ENCODE measurements at regions not wholly inside any gene's neighbourhood (a gene's known extent, or its start where the extent isn't known, plus 50 kb on each side); places are given as distances from the start of the nearest gene placed in this dataset.
"Not testable (repeated sequence)": the region's sequence is repeated elsewhere in the genome, so short reads cannot be mapped to it uniquely, and the experiment has no call there.

DNA sequence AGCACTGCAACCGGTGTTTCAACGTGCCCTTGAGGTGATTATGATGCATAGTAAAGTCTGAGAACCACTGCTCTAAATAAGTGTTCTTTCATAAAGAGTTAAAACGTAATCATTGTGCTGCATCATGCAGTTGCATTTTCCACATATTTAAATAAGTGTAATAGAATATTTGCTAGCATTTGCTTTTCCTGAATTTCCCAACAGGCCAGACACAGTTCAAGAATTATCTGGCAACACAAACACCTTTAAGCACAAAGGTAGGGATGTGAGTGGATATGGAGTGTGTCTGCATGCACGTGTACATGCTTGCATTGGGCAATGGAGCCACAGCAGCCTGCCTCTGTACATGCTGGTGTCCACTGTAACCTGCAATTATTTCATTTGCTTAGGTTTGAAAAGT lies 193.6 kb upstream of the PIK3R1 start:
- Mint-ChIP-seq H3K4me3 (no peak overlapping the region), H3K4me1 (peaks cover 2% of the 10 kb centered on the region), H3K27me3 (ENCODE audit: insufficient read depth, low read depth) (peaks cover under 1% of the 10 kb centered on the region), H3K27ac (no peak overlapping the region), H3K36me3 (peaks cover 2% of the 10 kb centered on the region), H3K9me3 (peaks cover 13% of the 10 kb centered on the region)
- H2AFZ ChIP-seq (replicated peaks) = no peak overlapping the region
- DNase-seq (ENCODE audit: low spot score) = no peak
- H3K27me3 ChIP-seq = no peaks in the 10 kb centered on the region
- H3F3A ChIP-seq (ENCODE audit: low read depth) = no peaks in the 10 kb centered on the region
- H3K4me1 ChIP-seq = peaks cover 6% of the 10 kb centered on the region
- H3K4me3 ChIP-seq = no peak overlapping the region
- H3K9me3 ChIP-seq (ENCODE audit: low read depth) = no peaks in the 10 kb centered on the region
- no peaks in the 10 kb centered on the region for H3K79me2 ChIP-seq (ENCODE audit: low read depth)
- TF ChIP-seq EZH2phosphoT487 (IDR thresholded peaks at IDR 0.05) (no peak), EZH2 (IDR thresholded peaks at IDR 0.05) (no peak)
- TF ChIP-seq, protein P1, sequence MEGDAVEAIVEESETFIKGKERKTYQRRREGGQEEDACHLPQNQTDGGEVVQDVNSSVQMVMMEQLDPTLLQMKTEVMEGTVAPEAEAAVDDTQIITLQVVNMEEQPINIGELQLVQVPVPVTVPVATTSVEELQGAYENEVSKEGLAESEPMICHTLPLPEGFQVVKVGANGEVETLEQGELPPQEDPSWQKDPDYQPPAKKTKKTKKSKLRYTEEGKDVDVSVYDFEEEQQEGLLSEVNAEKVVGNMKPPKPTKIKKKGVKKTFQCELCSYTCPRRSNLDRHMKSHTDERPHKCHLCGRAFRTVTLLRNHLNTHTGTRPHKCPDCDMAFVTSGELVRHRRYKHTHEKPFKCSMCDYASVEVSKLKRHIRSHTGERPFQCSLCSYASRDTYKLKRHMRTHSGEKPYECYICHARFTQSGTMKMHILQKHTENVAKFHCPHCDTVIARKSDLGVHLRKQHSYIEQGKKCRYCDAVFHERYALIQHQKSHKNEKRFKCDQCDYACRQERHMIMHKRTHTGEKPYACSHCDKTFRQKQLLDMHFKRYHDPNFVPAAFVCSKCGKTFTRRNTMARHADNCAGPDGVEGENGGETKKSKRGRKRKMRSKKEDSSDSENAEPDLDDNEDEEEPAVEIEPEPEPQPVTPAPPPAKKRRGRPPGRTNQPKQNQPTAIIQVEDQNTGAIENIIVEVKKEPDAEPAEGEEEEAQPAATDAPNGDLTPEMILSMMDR (IDR thresholded peaks at IDR 0.05) = no peak
- H3K27ac ChIP-seq = no peak overlapping the region
- H3K36me3 ChIP-seq = no peaks in the 10 kb centered on the region
- H3K9ac ChIP-seq = no peak overlapping the region
- H4K20me1 ChIP-seq (ENCODE audit: low read depth) = no peaks in the 10 kb centered on the region
- no peak overlapping the region for H3K4me2 ChIP-seq

DNA sequence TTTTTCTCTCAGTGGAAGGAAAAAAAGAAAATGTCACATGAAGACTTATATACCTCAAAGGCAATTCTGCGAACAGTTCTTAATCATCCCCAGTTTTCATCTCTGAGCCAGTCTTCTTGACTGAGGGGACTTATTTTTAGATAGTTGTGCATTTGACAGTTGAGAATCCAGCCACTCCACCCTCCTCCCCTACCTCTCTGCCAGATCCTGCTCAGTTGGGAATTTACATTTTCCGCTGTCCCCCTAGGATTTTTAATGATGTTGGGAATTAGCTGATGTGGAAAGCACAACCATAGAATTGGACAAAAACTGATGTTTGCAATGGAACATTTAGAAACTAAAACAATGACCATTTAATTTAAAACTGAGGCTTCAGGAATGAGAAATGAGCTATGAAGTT lies 194.3 kb upstream of the PIK3R1 start:
- no peaks in the 10 kb centered on the region for H3K9me3 ChIP-seq (ENCODE audit: low read depth)
- H3K36me3 Mint-ChIP-seq = peaks cover 2% of the 10 kb centered on the region

DNA sequence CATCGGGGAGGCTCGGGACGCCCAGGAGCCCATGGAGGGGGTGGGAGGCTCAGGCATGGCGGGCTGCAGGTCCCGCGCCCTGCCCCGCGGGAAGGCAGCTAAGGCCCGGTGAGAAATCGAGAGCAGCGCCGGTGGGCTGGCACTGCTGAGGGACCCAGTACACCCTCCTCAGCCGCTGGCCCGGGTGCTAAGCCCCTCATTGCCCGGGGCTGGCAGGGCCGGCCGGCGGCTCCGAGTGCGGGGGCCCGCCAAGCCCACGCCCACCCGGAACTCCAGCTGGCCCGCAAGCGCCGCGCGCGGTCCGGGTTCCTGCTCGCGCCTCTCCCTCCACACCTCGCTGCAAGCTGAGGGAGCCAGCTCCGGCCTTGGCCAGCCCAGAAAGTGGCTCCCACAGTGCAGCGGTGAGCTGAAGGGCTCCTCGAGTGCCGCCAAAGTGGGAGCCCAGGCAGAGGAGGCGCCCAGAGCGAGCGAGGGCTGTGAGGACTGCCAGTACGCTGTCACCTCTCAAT lies 195.0 kb upstream of the PIK3R1 start:
- H3K4me1 Mint-ChIP-seq; H3K79me2 ChIP-seq (ENCODE audit: low read depth); H3K4me1 ChIP-seq; H2AFZ ChIP-seq (replicated peaks); H3K4me3 ChIP-seq; H3K4me3 Mint-ChIP-seq; H3K27me3 Mint-ChIP-seq (ENCODE audit: insufficient read depth, low read depth); H3K36me3 Mint-ChIP-seq; H3K27me3 ChIP-seq; H3K9ac ChIP-seq; H3K36me3 ChIP-seq; H4K20me1 ChIP-seq (ENCODE audit: low read depth); H3K4me2 ChIP-seq; H3K9me3 ChIP-seq (ENCODE audit: low read depth); H3K27ac Mint-ChIP-seq; H3K27ac ChIP-seq; H3F3A ChIP-seq (ENCODE audit: low read depth); DNase-seq (ENCODE audit: low spot score): not testable (repeated sequence)
- H3K9me3 Mint-ChIP-seq = peaks cover 11% of the 10 kb centered on the region

More for the DNA sequence above, 194.3 kb upstream of the PIK3R1 start:
- Mint-ChIP-seq H3K4me3 (no peak overlapping the region), H3K9me3 (peaks cover 13% of the 10 kb centered on the region), H3K4me1 (peaks cover 2% of the 10 kb centered on the region), H3K27me3 (ENCODE audit: insufficient read depth, low read depth) (peaks cover 5% of the 10 kb centered on the region), H3K27ac (no peak overlapping the region)
- Histone ChIP-seq H3K4me3 (no peak overlapping the region), H3K79me2 (ENCODE audit: low read depth) (no peaks in the 10 kb centered on the region), H3K27ac (no peak overlapping the region), H3F3A (ENCODE audit: low read depth) (no peaks in the 10 kb centered on the region), H3K36me3 (no peaks in the 10 kb centered on the region), H3K4me1 (peaks cover 2% of the 10 kb centered on the region), H3K4me2 (no peak overlapping the region), H2AFZ (replicated peaks) (no peak overlapping the region), H3K9ac (no peak overlapping the region), H3K27me3 (no peaks in the 10 kb centered on the region), H4K20me1 (ENCODE audit: low read depth) (no peaks in the 10 kb centered on the region)
- no peak for DNase-seq (ENCODE audit: low spot score)
- TF ChIP-seq EZH2 (IDR thresholded peaks at IDR 0.05) (no peak), EZH2phosphoT487 (IDR thresholded peaks at IDR 0.05) (no peak)
- TF ChIP-seq, protein P1 (IDR thresholded peaks at IDR 0.05) = no peak

DNA sequence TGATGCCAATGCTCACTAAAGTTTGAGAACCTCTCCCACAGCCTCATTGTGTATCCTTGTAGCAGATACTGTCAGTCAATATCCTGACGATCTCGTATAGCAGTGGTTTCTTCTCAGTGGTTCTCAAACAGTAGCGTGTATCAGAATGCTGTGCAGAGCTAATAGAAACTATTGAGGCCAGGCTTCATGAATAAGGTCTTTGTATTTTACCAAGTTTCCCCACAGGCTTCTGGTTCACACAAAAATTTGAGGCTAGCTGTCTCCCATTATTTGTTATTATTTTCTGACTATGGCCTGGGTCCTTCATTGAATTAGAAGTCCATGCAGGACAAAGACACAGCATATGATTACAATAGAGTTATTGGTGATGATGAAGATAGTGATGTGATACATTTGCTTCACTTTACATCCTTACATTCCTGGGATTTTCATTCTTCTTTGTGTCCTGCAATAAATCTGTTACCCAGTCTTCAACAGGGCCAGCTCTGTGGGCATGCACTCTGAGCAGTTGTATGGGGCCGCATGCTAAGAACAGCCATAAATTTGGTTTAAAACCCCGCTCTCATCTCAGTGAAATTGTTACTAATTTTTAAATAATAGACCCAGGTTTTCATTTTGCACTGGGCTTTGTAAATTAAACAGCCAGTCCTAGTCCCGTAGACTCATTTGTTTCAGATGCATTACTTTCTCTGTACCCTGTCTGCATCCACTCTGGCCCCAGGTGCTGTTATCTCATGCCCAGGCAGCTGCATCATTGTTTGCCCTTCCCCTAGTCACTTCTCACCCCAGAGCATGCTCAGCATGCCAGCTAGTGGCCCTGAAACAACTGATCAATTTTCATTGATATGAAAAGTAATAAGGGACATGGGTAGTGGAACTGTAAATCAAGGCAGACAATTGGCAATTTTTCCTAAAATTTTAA lies 199.9 kb upstream of the PIK3R1 start:
- no peaks in the 10 kb centered on the region for H3K36me3 ChIP-seq
- H2AFZ ChIP-seq (replicated peaks) = peak overlapping the region; percentile 81
- H3K79me2 ChIP-seq (ENCODE audit: low read depth) = no peaks in the 10 kb centered on the region
- no peak overlapping the region for H3K4me3 ChIP-seq
- no peaks in the 10 kb centered on the region for H3K4me1 ChIP-seq
- H3K27ac ChIP-seq = no peak overlapping the region
- DNase-seq (ENCODE audit: low spot score) = no peak
- peaks cover 8% of the 10 kb centered on the region for H3K9me3 Mint-ChIP-seq
- H3K27me3 Mint-ChIP-seq (ENCODE audit: insufficient read depth, low read depth) = peaks cover 5% of the 10 kb centered on the region
- peaks cover 2% of the 10 kb centered on the region for H3K36me3 Mint-ChIP-seq
- H4K20me1 ChIP-seq (ENCODE audit: low read depth) = no peaks in the 10 kb centered on the region
- H3K9ac ChIP-seq = no peak overlapping the region
- no peak overlapping the region for H3K4me3 Mint-ChIP-seq
- H3K4me2 ChIP-seq = no peak overlapping the region
- H3F3A ChIP-seq (ENCODE audit: low read depth) = no peaks in the 10 kb centered on the region
- peaks cover 2% of the 10 kb centered on the region for H3K4me1 Mint-ChIP-seq
- no peak for TF ChIP-seq EZH2 (IDR thresholded peaks at IDR 0.05)
- TF ChIP-seq, protein P1 (IDR thresholded peaks at IDR 0.05) = no peak
- no peak for TF ChIP-seq EZH2phosphoT487 (IDR thresholded peaks at IDR 0.05)
- H3K27ac Mint-ChIP-seq = no peak overlapping the region
- no peaks in the 10 kb centered on the region for H3K27me3 ChIP-seq
- H3K9me3 ChIP-seq (ENCODE audit: low read depth) = no peaks in the 10 kb centered on the region

Measured in neural progenitor cell (in vitro differentiated cells).